GM18907 (cell line): ENCODE measurements at regions not wholly inside any gene's neighbourhood (a gene's known extent, or its start where the extent isn't known, plus 50 kb on each side); places are given as distances from the start of the nearest gene placed in this dataset.

Experiments
- ATAC-seq: cut with Tn5 transposase; IDR thresholded peaks from one replicate; pipeline ENCODE4 v1.9.1; 2021; ENCODE audit warnings: mild to moderate bottlenecking, moderate library complexity; ENCODE audit not compliant: unreplicated experiment

DNA sequence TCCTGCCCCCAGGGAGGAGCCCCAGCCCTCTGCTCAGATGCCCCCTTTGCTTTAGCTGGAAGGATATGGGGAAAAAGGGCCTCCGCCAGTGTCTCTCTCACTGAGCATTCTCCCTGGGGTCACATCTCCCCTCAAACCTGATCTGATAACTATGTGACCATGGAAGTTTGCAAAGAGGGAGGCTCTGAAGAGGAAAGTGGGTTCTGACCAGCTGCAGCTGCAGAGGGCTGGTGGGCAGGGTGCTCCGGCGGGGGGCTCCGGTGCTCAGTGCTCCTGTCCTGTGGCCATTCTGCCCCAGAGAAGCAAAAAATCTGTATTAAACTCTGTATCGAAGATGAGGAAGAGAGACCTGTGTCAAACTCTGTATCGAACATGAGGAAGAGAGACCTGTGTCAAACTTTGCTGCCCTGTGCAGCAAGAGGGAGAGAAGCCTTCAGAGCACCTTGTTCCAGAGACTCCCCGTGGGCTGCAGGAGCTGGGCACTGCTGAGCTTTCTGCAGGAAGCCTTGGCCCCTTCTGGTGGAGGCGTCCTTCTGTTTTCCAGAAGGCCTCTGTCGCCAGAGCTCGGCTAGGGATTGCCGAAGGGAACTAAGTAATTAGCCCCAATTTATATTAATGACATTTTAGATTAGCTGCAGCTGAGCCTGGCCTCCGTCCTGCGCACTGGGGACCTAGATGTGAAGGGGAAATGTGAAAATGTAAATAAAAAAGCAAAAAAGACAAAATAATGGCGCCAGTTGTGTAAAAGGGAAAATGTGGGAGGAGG, 186.2 kb upstream of the C1orf174 start:
- ATAC-seq, result no peak

DNA sequence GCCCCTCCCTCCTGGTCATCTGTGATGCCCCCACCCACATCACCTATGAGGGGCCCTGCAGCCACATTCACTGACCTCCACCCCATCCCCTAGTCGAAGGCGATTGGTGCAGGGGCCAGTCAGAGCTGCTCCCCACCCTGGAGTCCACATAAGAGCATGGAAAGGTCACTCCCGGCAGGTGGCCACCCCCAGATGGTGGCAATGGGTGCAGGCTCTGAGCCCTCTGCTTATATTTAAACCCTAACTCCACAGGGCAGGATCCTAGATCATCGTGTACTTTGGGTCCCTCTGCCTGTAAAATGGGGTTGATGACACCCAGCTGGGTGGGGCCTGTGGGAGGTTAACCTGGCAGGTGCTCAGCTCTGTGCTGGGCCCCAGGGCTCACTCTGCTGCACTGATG, 186.8 kb upstream of the C1orf174 start:
- ATAC-seq, result no peak

DNA sequence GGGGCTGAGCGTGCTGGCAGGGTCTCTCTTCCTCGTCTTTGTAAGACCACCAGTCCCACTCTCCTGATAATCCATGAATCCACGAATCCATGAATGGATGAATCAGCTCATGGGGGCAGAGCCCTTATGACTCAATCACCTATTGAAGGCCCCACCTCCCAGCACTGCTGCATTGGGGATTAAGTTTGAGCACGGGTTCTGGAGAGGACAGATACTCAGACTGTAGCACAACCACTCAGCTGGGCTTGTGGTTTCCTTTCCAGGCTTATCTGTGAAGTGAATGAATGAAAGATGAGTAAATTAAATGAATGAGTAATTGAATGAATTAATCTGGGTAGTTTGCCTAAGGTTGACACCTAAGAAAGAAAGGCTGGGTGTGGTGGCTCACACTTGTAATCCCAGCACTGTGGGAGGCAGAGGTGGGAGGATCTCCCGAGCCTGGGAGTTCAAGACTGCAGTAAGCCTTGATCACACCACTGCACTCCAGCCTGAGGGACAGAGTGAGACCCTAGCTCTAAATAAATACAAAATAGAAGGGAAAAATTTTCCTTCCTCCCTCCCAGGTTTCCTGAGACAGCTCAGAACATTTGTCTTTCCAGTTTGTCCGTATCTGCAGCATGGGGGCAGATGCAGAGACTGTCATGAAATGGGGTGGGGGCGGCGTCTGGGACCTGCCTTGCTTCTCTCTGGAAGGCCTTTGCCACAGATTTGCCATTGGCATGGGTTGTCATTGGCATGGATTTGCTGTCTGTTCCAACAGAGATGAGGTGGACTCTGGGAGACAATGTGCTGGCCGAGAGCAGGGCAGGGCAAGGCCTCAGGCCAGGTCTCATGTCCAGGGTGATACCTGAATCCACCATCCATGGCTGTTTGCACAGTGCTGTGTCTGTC, 187.7 kb upstream of the C1orf174 start:
- ATAC-seq, result no peak

DNA sequence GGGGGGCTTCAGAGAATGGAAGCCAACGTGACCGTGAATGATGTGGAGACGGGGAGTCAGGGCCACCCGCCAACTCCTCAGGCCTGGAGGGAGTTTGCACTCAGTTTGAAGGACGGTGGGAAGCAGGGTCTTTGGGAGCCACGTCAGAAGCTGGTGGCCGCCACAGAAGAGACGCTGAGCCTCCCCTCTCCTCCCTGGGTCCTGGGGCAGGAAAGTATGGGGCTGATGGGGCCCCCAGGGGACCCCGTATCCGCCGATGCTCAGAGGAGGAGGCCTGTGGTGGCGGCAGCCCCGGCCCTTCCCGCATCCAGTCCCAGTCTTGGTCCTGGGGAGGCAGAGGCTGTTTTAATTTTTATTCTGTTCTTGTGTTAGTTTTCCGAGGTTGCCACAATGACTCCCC, 188.6 kb upstream of the C1orf174 start:
- ATAC-seq, result no peak

DNA sequence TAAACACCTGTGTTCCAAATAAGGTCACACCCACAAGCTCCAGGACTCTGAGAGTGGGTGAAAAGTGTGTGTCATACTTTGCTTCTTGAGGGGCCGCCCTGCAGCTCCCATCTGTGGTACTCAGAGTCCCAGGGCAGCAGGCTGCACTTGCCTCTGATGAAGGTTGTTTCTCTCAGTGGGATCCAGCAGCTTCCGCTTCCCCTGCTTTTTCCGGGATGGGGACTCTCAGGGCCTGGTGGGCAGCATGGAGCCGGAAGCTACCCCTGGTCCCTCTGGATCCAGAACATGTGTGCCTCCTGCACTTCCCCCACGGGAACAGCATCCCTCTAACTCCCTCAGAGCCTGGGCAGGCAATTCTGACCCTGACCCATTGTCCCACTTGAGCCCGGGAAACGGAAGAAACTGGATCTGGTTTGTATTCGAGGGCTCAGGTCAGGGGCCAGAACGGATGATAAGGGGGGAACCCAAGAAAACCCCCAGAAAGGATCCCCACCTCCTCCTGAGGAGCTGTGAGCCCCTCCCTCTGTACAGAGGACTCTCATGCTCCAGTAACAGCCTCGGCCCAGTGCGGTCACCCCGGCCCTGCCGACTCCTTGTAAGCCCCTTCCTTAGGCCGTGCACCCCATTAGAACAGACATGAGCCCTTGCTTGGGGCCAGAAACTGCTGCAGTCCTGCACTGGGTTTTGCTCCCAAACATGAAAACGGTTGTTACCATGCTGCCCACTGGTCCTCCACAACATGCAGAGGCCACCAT, 189.5 kb upstream of the C1orf174 start:
- no peak for ATAC-seq

DNA sequence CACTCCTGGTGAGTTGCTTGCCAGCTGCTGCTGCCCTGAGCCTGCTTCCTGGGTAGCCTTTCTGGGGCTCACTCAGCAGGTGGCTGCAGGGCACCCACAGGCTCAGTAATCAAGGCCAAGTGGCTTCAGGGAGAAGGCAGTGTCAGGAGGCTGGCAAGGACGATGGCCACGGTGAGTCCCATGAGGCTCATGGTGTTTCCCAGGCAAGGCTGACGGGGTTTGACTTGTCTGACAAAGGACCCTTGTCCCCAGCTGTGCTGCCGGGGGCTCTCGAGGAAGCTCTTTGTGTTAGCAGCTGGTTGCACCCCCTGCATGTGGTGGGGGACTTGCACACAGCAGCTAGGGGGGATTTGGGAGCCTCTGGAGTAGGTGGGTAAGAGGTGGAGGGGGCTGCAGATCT, 190.5 kb upstream of the C1orf174 start:
- ATAC-seq, result no peak

DNA sequence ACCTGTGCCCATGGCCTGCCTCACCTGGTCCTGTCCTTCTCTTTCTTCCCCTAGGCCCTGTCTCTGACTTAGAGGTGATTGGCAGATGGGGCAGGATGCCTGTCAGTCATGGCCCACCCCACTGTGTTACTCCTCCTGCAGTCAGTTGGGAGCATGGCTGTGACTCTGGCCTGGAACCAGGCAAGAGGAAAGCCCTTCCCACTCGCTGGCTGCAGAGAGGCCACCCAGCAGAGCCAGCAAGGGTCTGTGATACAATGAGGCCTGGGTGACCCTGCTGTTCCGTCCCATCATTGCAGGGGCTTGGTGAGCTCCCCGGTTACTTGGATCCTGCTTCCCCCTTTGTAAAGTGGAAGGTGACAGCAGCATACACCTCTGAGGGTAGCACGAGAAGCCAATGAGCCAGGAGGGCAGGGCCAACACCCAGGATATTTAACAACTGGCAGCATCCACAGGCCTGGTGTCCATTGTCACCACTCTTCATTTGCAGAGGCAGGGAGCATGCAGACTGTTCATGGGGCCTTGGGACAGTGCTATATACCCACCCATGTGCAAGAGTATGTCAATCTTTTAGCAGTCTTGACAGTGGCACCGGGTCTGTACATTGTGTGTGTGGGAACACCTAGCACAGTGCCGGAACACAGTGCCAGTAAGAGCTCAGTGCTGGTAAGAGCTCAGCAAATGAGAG, 191.0 kb upstream of the C1orf174 start:
- ATAC-seq, result no peak

DNA sequence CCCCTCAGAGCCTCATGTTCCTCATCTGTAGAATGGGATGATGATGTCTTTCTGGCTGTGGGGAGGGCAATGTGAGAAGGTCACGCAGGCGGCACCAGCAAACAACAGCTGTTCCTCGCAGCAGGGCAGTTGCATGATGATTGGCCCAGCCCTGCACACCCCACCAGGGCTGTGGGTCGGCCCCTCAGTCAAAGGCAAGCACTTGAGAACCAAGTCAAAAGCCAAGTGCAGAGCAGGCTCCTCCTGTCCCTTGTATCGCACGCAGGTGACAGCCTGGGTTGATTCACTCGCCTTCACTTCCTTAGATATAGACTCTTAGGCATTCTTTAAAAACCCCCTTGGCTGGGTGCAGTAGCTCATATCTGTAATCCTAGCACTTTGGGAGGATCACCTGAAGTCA, 191.9 kb upstream of the C1orf174 start:
- ATAC-seq, result no peak

DNA sequence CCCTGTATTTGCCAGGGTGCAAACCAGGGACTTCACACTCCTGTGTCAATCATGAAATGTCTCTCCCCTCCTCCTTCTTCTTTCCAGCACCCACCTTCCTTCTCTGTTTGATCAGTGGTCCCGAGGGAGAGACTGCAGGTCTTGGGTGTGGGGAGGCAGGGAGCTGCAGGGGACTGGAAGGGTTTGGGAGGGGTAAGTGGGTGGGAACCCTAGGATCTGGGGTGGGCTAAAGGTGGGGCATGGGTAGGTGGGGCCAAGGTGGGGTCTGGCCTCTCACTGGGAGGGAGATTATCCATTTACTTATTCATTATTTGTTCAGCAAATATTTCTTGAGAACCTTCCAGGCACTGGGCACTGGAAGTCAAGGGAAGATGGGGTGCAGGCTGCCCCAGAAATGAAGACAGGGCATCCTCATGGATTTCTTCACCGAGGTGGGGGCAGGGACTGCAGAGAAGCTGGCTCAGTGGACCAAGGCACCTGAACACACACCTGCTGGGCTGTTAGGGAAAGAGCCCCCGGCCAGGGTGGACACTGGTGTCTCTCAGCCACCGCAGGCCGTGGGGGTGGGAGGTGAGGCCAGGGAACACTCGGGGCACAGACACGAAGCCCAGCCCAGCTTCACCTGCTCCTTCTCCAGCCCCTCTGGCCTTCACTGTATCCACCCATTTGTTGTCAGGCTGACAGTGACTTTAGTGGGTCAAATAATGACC, 193.9 kb upstream of the C1orf174 start:
- ATAC-seq, result no peak

DNA sequence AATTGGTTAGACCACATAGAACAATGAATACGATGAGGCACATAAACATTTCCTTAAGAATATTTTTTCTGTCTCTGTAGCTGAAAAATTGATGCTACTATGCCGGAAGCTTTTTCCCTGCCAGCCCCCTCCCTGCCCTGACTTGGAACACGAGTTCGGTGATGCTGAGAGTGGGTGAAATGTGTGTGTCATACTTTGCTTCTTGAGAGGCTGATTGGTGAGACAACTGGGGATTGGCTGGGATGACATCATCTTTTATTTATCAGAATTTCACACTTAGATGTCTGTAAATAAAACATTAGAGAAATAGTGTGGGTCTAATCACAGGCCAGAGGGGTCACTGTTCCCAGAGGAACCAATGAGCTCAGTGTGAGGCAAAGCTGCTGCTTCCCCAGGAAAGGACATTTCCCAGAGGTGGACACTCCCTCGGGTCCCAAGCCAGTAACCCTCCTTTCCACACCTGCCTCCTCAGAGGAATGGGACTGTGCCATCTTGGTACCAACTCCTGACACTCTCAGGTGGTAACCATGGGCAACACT, 195.4 kb upstream of the C1orf174 start:
- no peak for ATAC-seq

DNA sequence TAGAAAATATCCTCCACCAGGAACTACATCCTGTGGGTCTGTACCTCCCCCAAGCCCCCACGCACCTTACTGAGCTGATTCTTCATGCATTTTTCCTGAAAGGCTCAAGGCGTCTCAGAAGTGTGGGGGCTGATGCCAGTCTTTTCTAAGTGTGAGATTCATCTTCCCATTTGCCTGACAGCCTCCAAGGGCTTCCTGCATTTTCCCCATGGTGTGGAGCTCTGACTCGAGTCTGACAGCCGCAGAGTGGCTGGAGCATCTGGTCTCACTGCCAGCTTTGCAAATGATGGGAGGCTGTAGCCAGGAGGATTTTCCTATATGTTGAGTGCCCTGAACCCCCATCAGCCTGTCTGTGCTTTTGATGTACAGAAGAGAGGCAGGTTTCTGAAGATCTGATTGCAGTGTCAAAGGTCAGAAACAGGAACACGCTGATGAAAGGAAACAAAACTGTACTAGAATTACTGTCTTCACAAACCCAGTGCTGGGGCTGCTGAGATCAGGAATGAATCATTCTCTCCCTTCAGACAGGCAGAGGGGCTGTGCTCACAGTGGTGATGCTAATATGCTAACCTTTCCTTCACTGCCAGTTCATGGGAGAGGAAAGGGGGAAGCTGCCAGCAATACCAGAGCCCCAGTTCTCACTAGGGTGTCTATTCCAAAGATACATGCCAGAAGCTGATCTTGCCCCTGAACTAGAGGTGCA, 201.5 kb upstream of the C1orf174 start:
- ATAC-seq, result no peak

DNA sequence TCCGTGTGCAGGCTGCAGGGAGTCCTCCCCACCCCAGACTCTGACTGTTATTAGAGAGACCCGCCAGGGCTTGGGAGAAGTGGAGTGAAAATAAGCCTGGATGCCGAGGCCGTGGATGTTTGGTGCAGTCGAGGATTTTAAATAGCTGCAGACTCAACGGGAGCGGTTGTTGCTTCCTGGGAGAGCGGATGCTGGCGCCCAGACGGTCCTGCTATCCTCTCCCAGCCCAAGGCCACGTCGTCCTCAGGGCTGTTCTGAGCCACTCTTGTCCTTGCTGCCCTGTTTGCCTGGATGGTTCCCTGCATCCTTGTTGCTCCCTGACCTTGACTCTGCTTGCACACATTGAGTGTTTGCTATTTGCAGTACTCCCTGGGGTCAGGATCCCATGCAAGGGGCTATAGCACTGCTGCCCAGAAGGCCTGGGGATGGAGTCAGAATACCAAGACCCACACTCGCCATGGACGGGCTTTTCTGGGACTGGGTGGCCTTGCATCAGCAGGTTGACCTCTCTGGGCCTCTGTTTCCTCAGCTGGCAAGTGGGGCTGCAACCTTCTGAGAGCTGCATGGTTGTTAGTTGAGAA, 205.3 kb upstream of the C1orf174 start:
- no peak for ATAC-seq

DNA sequence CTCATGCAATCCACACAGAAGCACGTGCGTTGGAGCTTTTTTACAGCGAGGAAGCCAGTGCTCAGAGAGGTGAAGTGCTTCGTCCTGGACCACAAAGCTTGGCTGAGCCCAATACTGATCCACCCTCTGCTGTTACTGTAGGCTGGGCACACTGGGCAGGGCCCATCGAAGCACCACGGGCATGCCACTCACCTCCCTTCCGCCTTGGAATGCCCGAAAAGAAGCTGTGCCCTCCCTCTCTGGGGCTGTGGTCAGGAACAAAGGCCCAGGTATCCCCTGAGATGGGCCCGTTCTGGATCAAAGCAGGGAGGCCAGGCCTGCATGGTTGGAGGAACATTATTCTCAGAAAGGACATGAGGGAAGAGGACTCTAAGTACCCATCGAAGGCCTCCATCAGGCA, 206.7 kb upstream of the C1orf174 start:
- ATAC-seq, result no peak

DNA sequence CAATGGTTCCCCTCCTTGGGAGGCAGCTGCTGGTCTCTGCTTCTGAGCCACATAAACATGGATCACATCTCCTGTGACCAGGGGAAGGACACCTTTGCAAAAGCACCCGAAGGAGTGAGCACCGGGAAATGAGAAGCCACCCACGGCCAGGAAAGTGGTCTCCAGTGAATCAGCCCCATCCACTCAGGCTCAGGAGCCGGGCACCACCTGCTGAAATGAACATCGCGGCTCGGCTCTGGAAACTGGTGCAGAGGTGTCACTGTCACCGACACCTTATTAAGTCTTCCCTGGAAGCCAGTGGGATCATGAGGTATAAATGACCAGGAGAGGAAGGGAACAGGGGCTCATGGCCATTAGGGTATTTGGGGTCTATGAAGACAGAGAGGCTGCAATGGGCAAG, 207.2 kb upstream of the C1orf174 start:
- ATAC-seq, result no peak

DNA sequence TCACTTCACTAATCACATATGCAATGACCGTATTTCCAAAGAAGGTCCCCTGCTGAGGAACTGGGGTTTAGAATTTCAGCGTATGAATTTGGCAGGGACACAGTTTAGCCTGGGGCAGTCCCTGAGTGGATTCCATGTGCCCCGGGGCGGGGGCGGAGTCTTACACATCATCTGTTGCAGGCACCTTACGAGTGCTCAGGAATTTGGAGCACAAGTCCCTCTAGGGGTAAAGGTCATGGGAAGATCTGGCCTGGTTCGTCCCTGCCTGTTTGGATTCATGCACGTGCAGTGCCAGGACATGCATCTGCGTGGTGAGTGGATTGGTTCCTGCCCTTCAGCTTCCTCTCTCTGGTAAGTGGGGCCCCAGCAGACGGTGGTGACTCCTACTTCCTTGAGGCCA, 208.3 kb upstream of the C1orf174 start:
- no peak for ATAC-seq

DNA sequence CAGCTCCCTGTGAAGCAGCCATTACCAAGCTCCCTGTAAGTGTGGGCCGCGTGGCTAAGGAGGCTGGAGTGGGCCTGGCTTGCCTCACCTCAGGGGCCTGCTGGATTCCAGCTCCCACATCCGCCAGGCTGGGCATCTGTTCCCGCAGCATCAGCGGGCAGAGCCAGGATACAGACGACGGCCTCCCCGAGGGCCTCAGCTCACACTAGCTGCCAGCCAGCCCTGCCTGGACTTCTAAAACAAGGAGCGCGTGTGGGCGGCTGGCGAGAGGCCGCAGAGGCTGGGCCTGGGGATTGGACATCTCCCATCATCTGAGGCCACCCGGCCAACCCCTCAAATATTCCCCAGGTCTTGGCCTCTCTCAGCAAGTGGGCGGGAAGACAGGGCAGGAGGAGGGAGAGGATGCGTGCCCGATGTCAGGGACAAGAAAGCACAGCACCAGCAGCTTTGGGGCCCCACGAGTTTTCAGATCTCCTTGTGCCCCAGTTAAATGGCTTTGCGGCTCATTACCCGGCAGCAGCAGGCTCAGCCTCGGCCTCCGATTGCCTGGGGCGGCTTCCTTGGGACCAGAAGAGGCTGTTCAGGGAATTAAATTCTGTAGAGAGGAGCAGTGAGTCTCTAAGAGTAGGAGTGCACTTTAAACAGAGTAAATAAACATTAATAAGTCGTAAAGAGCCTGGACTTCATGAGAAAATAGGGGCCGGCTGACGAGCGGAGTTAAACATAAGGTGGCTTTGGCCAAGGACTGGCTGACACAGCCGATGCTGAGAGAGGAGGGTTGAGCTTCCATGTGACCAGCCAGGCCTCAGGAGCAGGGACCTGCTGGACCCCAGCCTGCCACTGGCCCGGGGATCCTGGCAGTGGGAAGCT, 208.9 kb upstream of the C1orf174 start:
- ATAC-seq, result no peak

DNA sequence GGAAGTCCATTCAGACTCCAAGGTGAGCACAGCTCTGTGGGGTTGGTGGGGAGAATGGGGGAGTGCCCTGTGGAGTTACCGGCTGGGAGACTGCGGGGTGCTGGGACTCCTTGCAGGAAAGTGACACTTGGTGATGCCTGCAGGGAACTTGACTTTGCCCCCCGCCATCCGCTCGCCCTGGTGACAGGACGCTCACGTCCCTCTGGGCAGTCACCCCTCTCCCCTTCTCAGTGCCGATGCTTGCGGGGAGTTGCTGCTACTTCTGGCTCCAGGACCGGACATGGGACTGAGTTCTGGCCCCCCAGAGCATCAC, 209.5 kb upstream of the C1orf174 start:
- no peak for ATAC-seq

DNA sequence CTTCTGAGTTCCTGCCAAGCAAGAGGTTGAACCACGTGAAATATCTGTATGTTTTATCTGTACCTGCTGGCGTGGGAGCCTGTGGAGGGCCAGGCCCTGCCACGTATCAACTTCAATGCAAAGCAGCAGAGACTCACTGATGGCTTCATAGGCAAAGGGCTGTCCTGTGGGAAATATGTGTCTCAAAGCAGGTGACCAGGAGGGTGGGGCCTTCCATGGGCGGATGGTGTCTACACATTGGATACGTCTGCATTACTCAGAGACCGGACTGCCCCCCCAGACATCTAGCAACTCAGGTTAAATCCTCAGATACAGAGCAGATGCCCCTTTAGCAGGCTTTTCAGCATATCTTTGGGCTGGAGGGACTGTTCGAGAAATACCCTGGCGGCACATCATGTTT, 210.8 kb upstream of the C1orf174 start:
- no peak for ATAC-seq
